Aorta (tissue), 5 donors: ENCODE measurements at regions not wholly inside any gene's neighbourhood (a gene's known extent, or its start where the extent isn't known, plus 50 kb on each side); places are given as distances from the start of the nearest gene placed in this dataset.

Experiments
- ATAC-seq: fragments of 200-7000 bp; cut with Tn5 transposase; one replicate; pipeline ENCODE4 v1.9.1; 2022; ENCODE audit warnings: moderate library complexity; ENCODE audit not compliant: low FRiP score
- DNase-seq, 2 donors: peaks; one replicate each; pipeline ENCODE4 v3.0.0-alpha.2; 2020
- H3K27ac ChIP-seq, 2 donors: one replicate each; pipeline ENCODE4 v1.5.1; 2013; ENCODE audit warnings: low read length in 2 of 2, mild to moderate bottlenecking in 2 of 2, moderate library complexity in 2 of 2, control low read depth in 1 of 2, inconsistent platforms in 1 of 2, low read depth in 1 of 2
- H3K27me3 ChIP-seq, 2 donors: one replicate each; pipeline ENCODE4 v1.6.1; 2013; ENCODE audit warnings: control low read depth in 1 of 2, low read length in 1 of 2, mild to moderate bottlenecking in 1 of 2, moderate library complexity in 1 of 2; ENCODE audit not compliant: insufficient read depth in 2 of 2, control insufficient read depth in 1 of 2
- H3K36me3 ChIP-seq, 2 donors: one replicate each; pipeline ENCODE4 v1.6.1; 2013; ENCODE audit warnings: control low read depth in 1 of 2, low read length in 1 of 2, mild to moderate bottlenecking in 1 of 2; ENCODE audit not compliant: insufficient read depth in 2 of 2, control insufficient read depth in 1 of 2
- H3K4me1 ChIP-seq, 2 donors: one replicate each; pipeline ENCODE4 v1.6.1; 2013; ENCODE audit warnings: low read length in 2 of 2, control low read depth in 1 of 2, mild to moderate bottlenecking in 1 of 2, moderate library complexity in 1 of 2; ENCODE audit not compliant: insufficient read depth in 2 of 2, control insufficient read depth in 1 of 2
- H3K4me3 ChIP-seq, 2 donors: one replicate each; pipeline ENCODE4 v1.5.1; 2013; ENCODE audit warnings: low read length in 2 of 2, control low read depth in 1 of 2, mild to moderate bottlenecking in 1 of 2
- H3K9me3 ChIP-seq: one replicate; pipeline ENCODE4 v1.6.1; 2013; ENCODE audit warnings: mild to moderate bottlenecking, low read length; ENCODE audit not compliant: control insufficient read depth
- WGBS, 2 donors: extraction: QIAGEN DNeasy Blood & Tissue Kit; methylation state at CpG; one replicate each; pipeline ENCODE4 v1.1.7; 2013; 5-methylcytosine and 5-hydroxymethylcytosine counted together
- intact Hi-C, 2 donors: fragments of 100-400 bp; cut with DNase I; formaldehyde crosslinking; loops; one replicate each; pipeline versions ENCODE4 v1.14.2 to v1.15.0; 2022
- donor health status: healthy with polysubstance abuse.
- donor health status: Bipolar disorder and iron deficiency.
- donor health status: DM: no; HTN: no; CAD: no.
- donor health status: DM: no; HTN: no; CAD: no.
- donor health status: DM: yes; HTN: yes; CAD: no.

DNA sequence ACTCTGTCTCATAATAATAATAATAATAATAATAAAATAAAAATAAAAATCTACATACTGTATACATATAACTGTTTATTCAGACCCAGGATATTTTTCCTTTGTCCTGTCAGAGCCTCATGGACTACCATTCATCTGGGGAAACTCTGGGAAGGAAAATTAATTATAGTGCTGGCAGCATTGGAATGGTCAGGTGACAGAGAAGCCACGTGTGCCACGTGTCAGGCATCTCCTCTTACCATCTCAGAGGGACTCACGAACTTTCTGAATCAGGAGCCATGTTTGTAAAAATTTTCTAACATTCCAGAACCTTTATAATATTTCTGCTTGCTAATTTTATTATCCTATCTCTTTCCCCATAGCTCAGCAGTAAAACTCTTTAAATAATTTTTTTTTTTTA is 97.8 kb upstream of the HNRNPU start:
- intact Hi-C loops = loop anchor here in 1 of 2 donors (10.0 kb wide), 1 partner anchor 127 kb away; the partner anchor contains the start of gene COX20
- Histone ChIP-seq H3K9me3 (no peaks in the 10 kb centered on the region), H3K4me3 (no peak overlapping the region), H3K36me3 (no peaks in the 10 kb centered on the region), H3K4me1 (peaks cover 2 to 4% of the 10 kb centered on the region in 2 donors), H3K27ac (no peak overlapping the region), H3K27me3 (no peaks in the 10 kb centered on the region)
- ATAC-seq = no peak
- 8 to 11% methylated on average over 3 of the region's 3 CpGs for WGBS, 2 donors
- DNase-seq = no peak

GRCh38 chr1:244960904-244961303 is 96.6 kb upstream of the HNRNPU start:
- Histone ChIP-seq H3K27me3 (no peaks in the 10 kb centered on the region), H3K27ac (no peak overlapping the region), H3K4me1 (peaks cover 2 to 4% of the 10 kb centered on the region in 2 donors), H3K36me3 (no peaks in the 10 kb centered on the region), H3K9me3 (no peaks in the 10 kb centered on the region), H3K4me3 (no peak overlapping the region)
- DNase-seq = no peak
- intact Hi-C loops = loop anchor here in 1 of 2 donors (10.0 kb wide), 1 partner anchor 126 kb away; the partner anchor contains the start of gene COX20
- 89 to 92% methylated on average over 4 of the region's 4 CpGs for WGBS, 2 donors
- ATAC-seq = no peak

- no peak for DNase-seq
- Histone ChIP-seq H3K9me3 (no peaks in the 10 kb centered on the region), H3K27ac (no peak overlapping the region), H3K36me3 (no peaks in the 10 kb centered on the region), H3K4me3 (no peak overlapping the region), H3K4me1 (no peaks in the 10 kb centered on the region), H3K27me3 (no peaks in the 10 kb centered on the region)
- 96 to 98% methylated on average over 4 of the region's 4 CpGs for WGBS, 2 donors
- intact Hi-C loops = no loop called here
- no peak for ATAC-seq
Measured at GRCh38 chr1:244958593-244958992, 94.2 kb upstream of the HNRNPU start.

DNA sequence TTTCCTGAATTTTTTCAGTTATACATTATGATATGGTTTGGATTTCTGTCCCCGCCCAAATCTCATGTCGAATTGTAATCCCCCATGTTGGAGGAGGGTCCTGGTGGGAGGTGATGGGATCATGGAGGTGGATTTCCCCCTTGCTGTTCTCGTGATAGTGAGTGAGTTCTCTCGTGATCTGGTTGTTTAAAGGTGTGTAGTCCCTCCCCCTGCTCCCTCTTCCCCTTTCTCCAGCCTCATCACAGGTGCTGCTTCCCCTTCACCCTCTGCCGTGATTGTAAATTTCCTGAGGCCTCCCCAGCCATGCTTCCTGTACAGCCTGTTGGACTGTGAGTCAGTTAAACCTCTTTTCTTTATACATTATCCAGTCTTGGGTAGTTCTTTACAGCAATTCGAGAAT is 93.2 kb upstream of the HNRNPU start:
- ATAC-seq (no peak), DNase-seq (no peak)
- H3K36me3 ChIP-seq = no peaks in the 10 kb centered on the region
- intact Hi-C loops = no loop called here
- H3K4me1 ChIP-seq = no peaks in the 10 kb centered on the region
- H3K9me3 ChIP-seq = no peaks in the 10 kb centered on the region
- H3K27me3 ChIP-seq = no peaks in the 10 kb centered on the region
- no peak overlapping the region for H3K27ac ChIP-seq
- 88 to 91% methylated on average over 6 of the region's 6 CpGs for WGBS, 2 donors
- no peak overlapping the region for H3K4me3 ChIP-seq

DNA sequence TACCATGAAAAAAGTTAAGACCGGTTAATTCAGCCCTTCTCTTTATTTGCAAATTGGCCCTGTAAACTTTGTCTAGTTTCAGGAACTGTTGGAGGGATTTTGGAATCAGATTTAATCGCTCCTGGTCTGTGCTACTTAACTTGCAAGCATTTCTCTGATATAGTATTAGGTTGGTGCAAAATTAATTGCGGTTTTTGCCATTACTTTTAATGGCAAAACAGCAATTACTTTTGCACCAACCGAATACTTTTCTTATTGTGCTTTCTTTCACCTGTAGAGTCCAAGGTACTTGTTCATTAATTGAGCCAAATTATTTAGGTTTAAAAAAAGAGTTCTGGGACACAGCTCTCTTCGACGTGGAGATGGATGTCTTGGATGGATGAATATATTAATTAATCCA is 92.8 kb upstream of the HNRNPU start:
- H3K9me3 ChIP-seq = no peaks in the 10 kb centered on the region
- ATAC-seq (no peak), DNase-seq (no peak)
- intact Hi-C loops = no loop called here
- H3K4me3 ChIP-seq = no peak overlapping the region
- H3K27me3 ChIP-seq = no peaks in the 10 kb centered on the region
- WGBS, 2 donors = 92 to 93% methylated on average over 6 of the region's 6 CpGs
- no peak overlapping the region for H3K27ac ChIP-seq
- no peaks in the 10 kb centered on the region for H3K36me3 ChIP-seq
- no peaks in the 10 kb centered on the region for H3K4me1 ChIP-seq

GRCh38 chr1:244955661-244956060 is 91.3 kb upstream of the HNRNPU start:
- whole genome bisulfite sequencing, 2 donors = 97 to 100% methylated on average over 5 of the region's 5 CpGs
- H3K9me3 ChIP-seq = no peaks in the 10 kb centered on the region
- no peak overlapping the region for H3K27ac ChIP-seq

GRCh38 chr1:244954359-244954758 is 90.0 kb upstream of the HNRNPU start:
- H3K36me3 ChIP-seq = no peaks in the 10 kb centered on the region
- ATAC-seq (no peak), DNase-seq (no peak)
- H3K4me3 ChIP-seq = no peak overlapping the region
- intact Hi-C loops = no loop called here
- 2 to 3% methylated on average over 2 of the region's 2 CpGs for WGBS, 2 donors
- no peaks in the 10 kb centered on the region for H3K9me3 ChIP-seq
- H3K27me3 ChIP-seq = no peaks in the 10 kb centered on the region
- no peaks in the 10 kb centered on the region for H3K4me1 ChIP-seq
- H3K27ac ChIP-seq = no peak overlapping the region

More at GRCh38 chr1:244955661-244956060, 91.3 kb upstream of the HNRNPU start:
- Histone ChIP-seq H3K4me1 (no peaks in the 10 kb centered on the region), H3K4me3 (no peak overlapping the region), H3K36me3 (no peaks in the 10 kb centered on the region), H3K27me3 (no peaks in the 10 kb centered on the region)
- intact Hi-C loops = no loop called here
- ATAC-seq (no peak), DNase-seq (no peak)

GRCh38 chr1:244953901-244954300 is 89.6 kb upstream of the HNRNPU start:
- Histone ChIP-seq H3K27ac (no peak overlapping the region), H3K4me3 (no peak overlapping the region), H3K9me3 (no peaks in the 10 kb centered on the region), H3K36me3 (no peaks in the 10 kb centered on the region), H3K4me1 (no peaks in the 10 kb centered on the region), H3K27me3 (no peaks in the 10 kb centered on the region)
- intact Hi-C loops = no loop called here
- DNase-seq (no peak), ATAC-seq (no peak)
- 8 to 16% methylated on average over 4 of the region's 4 CpGs for WGBS, 2 donors

DNA sequence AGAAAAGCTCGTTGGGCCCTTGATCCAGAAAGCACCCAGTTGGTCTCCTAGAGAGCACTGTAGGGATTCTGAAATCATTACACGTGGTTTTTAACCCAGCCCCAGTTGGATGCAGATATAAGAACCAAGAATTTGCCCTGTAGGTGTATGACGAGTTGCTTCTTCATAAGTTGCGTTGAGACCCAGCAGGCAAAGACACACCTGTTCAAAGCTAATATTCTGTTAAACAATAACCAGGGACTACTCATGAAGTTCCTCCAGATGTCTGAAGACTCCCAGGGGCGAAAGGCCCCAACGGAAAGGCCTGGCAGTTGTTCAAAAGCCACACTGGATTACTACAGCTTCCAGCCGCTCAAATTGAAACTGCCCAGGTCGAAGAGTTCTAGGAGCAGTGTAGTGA is 88.6 kb upstream of the HNRNPU start:
- WGBS, 2 donors = 74 to 80% methylated on average over 8 of the region's 8 CpGs
- no peak overlapping the region for H3K4me3 ChIP-seq
- no peaks in the 10 kb centered on the region for H3K4me1 ChIP-seq
- ATAC-seq (no peak), DNase-seq (no peak)
- no peaks in the 10 kb centered on the region for H3K27me3 ChIP-seq
- no peak overlapping the region for H3K27ac ChIP-seq
- H3K36me3 ChIP-seq = no peaks in the 10 kb centered on the region
- intact Hi-C loops = no loop called here
- no peaks in the 10 kb centered on the region for H3K9me3 ChIP-seq
